Spleen (tissue), 11 donors: ENCODE measurements at regions not wholly inside any gene's neighbourhood (a gene's known extent, or its start where the extent isn't known, plus 50 kb on each side); places are given as distances from the start of the nearest gene placed in this dataset.
A peak's percentile ranks its signal among the peaks of the same experiment; 100 is the strongest.

ENCODE experiments used
- DNase-seq: peaks from one replicate; pipeline ENCODE4 v3.0.0-alpha.2; 2020
- H3K27ac ChIP-seq, 8 donors: fragments of 200-600 bp; sonication (generic) in 7 of 8; 1 replicate in 4 of 8; 2 replicates in 4 of 8; pipeline versions ENCODE4 v1.5.0 to v1.8.0; 2016 to 2021; ENCODE audit warnings: inconsistent platforms in 4 of 8, mild to moderate bottlenecking in 4 of 8, moderate library complexity in 1 of 8
- H3K27me3 ChIP-seq, 7 donors: fragments of 200-600 bp; sonication (generic) in 6 of 7; replicated peaks in 1 of 7; 1 replicate in 4 of 7; 2 replicates in 3 of 7; pipeline versions ENCODE4 v1.5.0 to v1.8.0; 2016 to 2021; ENCODE audit warnings: inconsistent platforms in 3 of 7, mild to moderate bottlenecking in 1 of 7
- H3K36me3 ChIP-seq, 6 donors: fragments of 200-600 bp; sonication (generic) in 5 of 6; 1 replicate in 4 of 6; 2 replicates in 2 of 6; pipeline versions ENCODE4 v1.5.0 to v1.8.0; 2016 to 2021; ENCODE audit warnings: inconsistent platforms in 2 of 6
- H3K4me1 ChIP-seq, 6 donors: fragments of 200-600 bp; sonication (generic) in 5 of 6; 1 replicate in 3 of 6; 2 replicates in 3 of 6; pipeline versions ENCODE4 v1.5.0 to v1.8.0; 2016 to 2021; ENCODE audit warnings: inconsistent platforms in 3 of 6
- H3K4me3 ChIP-seq, 8 donors: fragments of 200-600 bp; sonication (generic) in 7 of 8; 1 replicate in 4 of 8; 2 replicates in 4 of 8; pipeline versions ENCODE4 v1.5.0 to v1.8.0; 2016 to 2021; ENCODE audit warnings: inconsistent platforms in 4 of 8, mild to moderate bottlenecking in 4 of 8, moderate library complexity in 2 of 8
- H3K9me3 ChIP-seq, 8 donors: fragments of 200-600 bp; sonication (generic) in 7 of 8; 1 replicate in 4 of 8; 2 replicates in 4 of 8; pipeline versions ENCODE4 v1.5.0 to v1.8.0; 2016 to 2021; ENCODE audit warnings: inconsistent platforms in 4 of 8
- CTCF ChIP-seq, 11 experiments: fragments of 200-600 bp in 7 of 11; fragments of 450-650 bp in 4 of 11; sonication (generic) in 4 of 11; IDR thresholded peaks in 8 of 11; conservative IDR thresholded peaks in 3 of 11; 1 replicate in 7 of 11; 2 replicates in 4 of 11; pipeline versions ENCODE4 v1.4.0 to v1.8.0; 2016 to 2021; ENCODE audit warnings: antibody characterized with exemption in 11 of 11, inconsistent platforms in 4 of 11, mild to moderate bottlenecking in 1 of 11
- POLR2A ChIP-seq, 3 donors: fragments of 450-650 bp; IDR thresholded peaks; one replicate each; pipeline ENCODE4 v1.5.1; 2017; ENCODE audit warnings: antibody characterized with exemption in 3 of 3, mild to moderate bottlenecking in 1 of 3
- POLR2AphosphoS5 ChIP-seq, 3 donors: sonication (generic); formaldehyde crosslinking; IDR thresholded peaks; one replicate each; pipeline ENCODE4 v1.5.1; 2017; ENCODE audit warnings: antibody characterized with exemption in 3 of 3
- WGBS, 5 donors: extraction: QIAGEN DNeasy Blood & Tissue Kit in 3 of 5; methylation state at CpG; one replicate each; pipeline versions ENCODE4 v1.1.5 to v1.1.7; 2013 to 2018; 5-methylcytosine and 5-hydroxymethylcytosine counted together
- intact Hi-C: fragments of 100-400 bp; cut with DNase I; formaldehyde crosslinking; loops from one replicate; pipeline ENCODE4 v1.15.0; 2023; ENCODE audit warnings: low total_unique reads
- donor health status: healthy with polysubstance abuse.
- donor health status: DM: no; HTN: no; CAD: no; lungs with moderate emphysema.
- donor health status: DM: no; HTN: no; CAD: no.
- donor health status: Bipolar disorder and iron deficiency.
- donor health status: healthy.
- donor health status: DM: no; HTN: no; CAD: no.
- donor health status: DM: yes; HTN: yes; CAD: no.

- H3K9me3 ChIP-seq: peaks cover 0 to 21% (median 14%) of the 10 kb centered on the region in 8 donors
- no peaks in the 10 kb centered on the region for H3K36me3 ChIP-seq
- H3K4me3 ChIP-seq: no peak overlapping the region
- TF ChIP-seq POLR2A (IDR thresholded peaks at IDR 0.05) (no peak), POLR2AphosphoS5 (IDR thresholded peaks at IDR 0.05) (no peak), CTCF (IDR thresholded peaks at IDR 0.05 in 8 of 11, conservative IDR thresholded peaks at IDR 0.05 in 3 of 11) (no peak)
- H3K27me3 ChIP-seq: no peaks in the 10 kb centered on the region
- H3K27ac ChIP-seq: no peak overlapping the region
- DNase-seq: no peak
- no peaks in the 10 kb centered on the region for H3K4me1 ChIP-seq
- intact Hi-C loops: no loop called here
- WGBS, 5 donors: 81 to 91% (median 86%) methylated on average over 1 to 4 of the region's 4 CpGs
Measured at GRCh38 chr14:53227154-53227718, 74.1 kb upstream of the DDHD1 start.

DNA sequence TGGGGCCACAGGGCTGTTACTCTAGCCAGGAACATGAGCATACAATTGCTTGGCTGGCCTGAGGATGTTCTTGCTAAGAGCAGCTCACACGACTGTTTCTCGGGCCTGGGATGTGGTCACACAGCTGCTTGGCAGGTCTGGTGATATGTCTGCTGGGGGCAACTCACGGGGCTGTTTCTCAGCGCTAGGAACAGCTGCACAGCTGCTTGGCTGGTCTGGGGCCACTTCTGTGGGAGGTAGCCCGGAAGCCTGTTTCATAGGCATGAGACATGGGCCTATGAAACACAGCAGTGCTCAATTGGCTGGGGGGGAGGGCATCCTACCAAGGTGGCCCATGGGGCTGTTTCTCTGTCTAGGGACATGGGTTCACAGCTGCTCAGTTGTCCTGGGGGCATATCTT is 73.4 kb upstream of the DDHD1 start:
- TF ChIP-seq POLR2AphosphoS5 (IDR thresholded peaks at IDR 0.05) (no peak), CTCF (IDR thresholded peaks at IDR 0.05 in 8 of 11, conservative IDR thresholded peaks at IDR 0.05 in 3 of 11) (no peak), POLR2A (IDR thresholded peaks at IDR 0.05) (no peak)
- no peaks in the 10 kb centered on the region for H3K4me1 ChIP-seq
- no peaks in the 10 kb centered on the region for H3K27me3 ChIP-seq
- no peak overlapping the region for H3K27ac ChIP-seq
- WGBS, 5 donors: 79 to 100% (median 86%) methylated on average over 1 to 5 of the region's 5 CpGs
- intact Hi-C loops: no loop called here
- no peak for DNase-seq
- H3K36me3 ChIP-seq: no peaks in the 10 kb centered on the region
- peaks cover 0 to 21% (median 14%) of the 10 kb centered on the region in 8 donors for H3K9me3 ChIP-seq
- H3K4me3 ChIP-seq: no peak overlapping the region

- no peak overlapping the region for H3K4me3 ChIP-seq
- TF ChIP-seq POLR2AphosphoS5 (IDR thresholded peaks at IDR 0.05) (no peak), POLR2A (IDR thresholded peaks at IDR 0.05) (no peak), CTCF (IDR thresholded peaks at IDR 0.05 in 8 of 11, conservative IDR thresholded peaks at IDR 0.05 in 3 of 11) (no peak)
- H3K27me3 ChIP-seq: no peaks in the 10 kb centered on the region
- DNase-seq: no peak
- H3K4me1 ChIP-seq: peaks cover 0 to 15% (median 6%) of the 10 kb centered on the region in 6 donors
- no peaks in the 10 kb centered on the region for H3K36me3 ChIP-seq
- peaks cover 0 to 16% (median 14%) of the 10 kb centered on the region in 8 donors for H3K9me3 ChIP-seq
- intact Hi-C loops: no loop called here
- no peak overlapping the region for H3K27ac ChIP-seq
- WGBS, 5 donors: 61 to 94% (median 78%) methylated on average over 3 of the region's 3 CpGs
Measured at GRCh38 chr14:53220914-53221313, 67.8 kb upstream of the DDHD1 start.

DNA sequence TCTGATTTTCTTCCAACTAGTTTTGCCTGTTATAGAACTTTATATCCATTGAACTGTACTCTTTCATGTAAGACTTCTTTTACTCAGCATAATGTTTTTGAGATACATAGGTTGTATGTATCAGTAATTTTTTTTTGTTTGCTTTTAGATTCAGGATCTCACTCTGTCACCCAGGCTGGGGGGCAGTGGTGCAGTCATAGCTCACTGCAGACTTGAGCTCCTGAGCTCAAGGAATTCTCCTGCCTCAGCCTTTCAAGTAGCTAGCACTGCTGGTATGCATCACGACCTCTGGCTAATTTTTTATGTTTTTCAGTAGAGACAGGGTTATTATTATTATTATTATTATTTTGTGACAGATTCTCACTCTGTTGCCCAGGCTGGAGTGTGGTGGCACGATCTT is 65.0 kb upstream of the DDHD1 start:
- intact Hi-C loops: no loop called here
- Histone ChIP-seq H3K9me3 (no peaks in the 10 kb centered on the region), H3K27me3 (no peaks in the 10 kb centered on the region), H3K27ac (peak overlapping the region in 3 of 8 donors; percentile 58 to 76 (median 61)), H3K36me3 (no peaks in the 10 kb centered on the region), H3K4me3 (peak overlapping the region; percentile 54 to 74 (median 60)), H3K4me1 (peaks cover 0 to 15% (median 6%) of the 10 kb centered on the region in 6 donors)
- WGBS, 5 donors: 85 to 94% (median 89%) methylated on average over 2 of the region's 2 CpGs
- TF ChIP-seq POLR2A (IDR thresholded peaks at IDR 0.05) (no peak), POLR2AphosphoS5 (IDR thresholded peaks at IDR 0.05) (no peak), CTCF (IDR thresholded peaks at IDR 0.05 in 8 of 11, conservative IDR thresholded peaks at IDR 0.05 in 3 of 11) (no peak)
- DNase-seq: no peak
